ENCODE measurements at regions not wholly inside any gene's neighbourhood (a gene's known extent, or its start where the extent isn't known, plus 50 kb on each side); places are given as distances from the start of the nearest gene placed in this dataset.

DNA sequence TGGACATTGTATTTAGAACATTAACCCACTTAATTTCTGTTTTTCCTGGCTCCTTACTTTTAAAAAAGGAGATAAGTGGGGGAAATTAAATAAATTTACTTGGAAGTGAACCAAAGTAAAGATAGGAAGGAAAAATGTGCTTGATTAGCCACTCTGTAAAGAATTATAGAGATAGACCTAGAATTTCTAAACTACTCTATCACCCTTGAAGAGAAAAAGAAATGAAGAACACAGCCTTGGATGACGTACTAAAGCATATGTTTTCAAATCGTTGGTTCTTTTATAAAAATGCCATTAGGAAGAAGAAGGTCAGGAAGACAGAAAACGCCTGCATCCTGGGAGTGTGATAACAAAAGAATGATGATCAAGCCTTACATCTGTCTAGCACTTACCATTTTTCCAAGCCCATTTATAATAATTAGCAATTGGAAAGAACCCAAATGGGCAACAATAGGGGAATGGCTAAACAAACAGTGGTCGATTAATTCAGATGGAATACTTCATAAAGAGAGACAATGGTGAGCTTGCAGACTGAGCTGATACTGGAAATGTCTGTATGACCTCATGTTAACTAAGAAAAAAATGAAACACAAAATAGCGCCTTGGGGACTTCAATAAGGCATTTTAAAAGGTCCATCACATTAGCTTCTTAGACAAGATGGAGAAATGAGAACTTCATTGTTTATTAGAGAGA lies 81.0 kb upstream of the LRRC55 start:
- no peak for DNase-seq (ENCODE audit: low spot score)
- TF ChIP-seq, protein P1, sequence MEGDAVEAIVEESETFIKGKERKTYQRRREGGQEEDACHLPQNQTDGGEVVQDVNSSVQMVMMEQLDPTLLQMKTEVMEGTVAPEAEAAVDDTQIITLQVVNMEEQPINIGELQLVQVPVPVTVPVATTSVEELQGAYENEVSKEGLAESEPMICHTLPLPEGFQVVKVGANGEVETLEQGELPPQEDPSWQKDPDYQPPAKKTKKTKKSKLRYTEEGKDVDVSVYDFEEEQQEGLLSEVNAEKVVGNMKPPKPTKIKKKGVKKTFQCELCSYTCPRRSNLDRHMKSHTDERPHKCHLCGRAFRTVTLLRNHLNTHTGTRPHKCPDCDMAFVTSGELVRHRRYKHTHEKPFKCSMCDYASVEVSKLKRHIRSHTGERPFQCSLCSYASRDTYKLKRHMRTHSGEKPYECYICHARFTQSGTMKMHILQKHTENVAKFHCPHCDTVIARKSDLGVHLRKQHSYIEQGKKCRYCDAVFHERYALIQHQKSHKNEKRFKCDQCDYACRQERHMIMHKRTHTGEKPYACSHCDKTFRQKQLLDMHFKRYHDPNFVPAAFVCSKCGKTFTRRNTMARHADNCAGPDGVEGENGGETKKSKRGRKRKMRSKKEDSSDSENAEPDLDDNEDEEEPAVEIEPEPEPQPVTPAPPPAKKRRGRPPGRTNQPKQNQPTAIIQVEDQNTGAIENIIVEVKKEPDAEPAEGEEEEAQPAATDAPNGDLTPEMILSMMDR (IDR thresholded peaks at IDR 0.05; ENCODE audit: extremely low read depth, missing control alignments): no peak

DNA sequence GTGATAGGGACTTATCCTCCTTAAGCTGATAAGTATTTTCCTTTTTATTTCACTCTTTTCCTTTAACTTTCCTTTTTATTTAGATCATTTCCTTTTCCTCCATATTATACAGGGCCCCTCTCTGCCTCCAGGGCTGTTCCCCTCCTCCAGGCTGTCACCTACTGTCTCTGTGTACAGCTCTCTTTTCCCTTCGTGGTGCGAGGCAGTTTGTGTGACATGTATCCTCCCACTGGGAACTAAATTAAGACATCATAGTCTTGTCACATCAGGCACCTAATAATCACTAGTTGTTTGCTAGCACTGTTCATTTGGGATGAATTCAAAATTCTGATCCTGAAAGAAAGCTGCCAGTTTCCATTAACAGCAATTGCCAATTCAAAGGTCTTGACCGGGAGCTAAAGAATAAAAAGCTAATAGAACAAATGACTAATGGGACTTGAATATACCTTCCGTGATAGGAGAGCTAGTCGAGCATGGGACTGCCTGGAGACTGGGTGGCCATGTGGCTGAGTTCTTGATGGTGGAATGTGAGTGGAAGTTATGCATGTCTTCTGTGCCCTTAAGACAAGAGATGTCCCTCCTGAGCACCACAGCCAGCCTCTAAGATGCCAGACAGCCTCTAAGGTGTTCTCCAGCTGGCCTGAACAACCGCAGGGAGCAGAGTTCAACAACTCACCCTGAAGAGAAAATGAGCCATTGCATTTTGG lies 77.7 kb upstream of the LRRC55 start:
- TF ChIP-seq, protein P1 (IDR thresholded peaks at IDR 0.05; ENCODE audit: extremely low read depth, missing control alignments): no peak
- DNase-seq (ENCODE audit: low spot score): no peak

DNA sequence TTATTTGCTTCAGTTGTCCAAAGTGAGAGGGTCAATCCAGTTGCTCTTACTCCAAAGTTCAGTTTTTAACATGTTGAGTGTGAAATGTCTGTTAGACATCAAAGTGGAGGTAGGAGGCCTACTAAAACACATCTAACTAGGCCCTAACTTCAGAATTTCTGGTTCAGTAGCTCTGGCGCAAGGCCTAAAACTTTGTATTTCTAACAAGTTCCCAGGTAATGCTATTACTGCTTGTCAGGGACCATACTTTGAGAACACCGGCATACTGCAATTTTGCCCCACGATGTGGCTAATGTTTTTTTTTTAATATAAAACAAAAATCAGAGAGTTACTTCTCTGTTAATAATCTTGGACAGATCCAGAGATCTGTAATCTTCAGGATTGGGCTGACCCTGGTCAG lies 72.4 kb upstream of the LRRC55 start:
- TF ChIP-seq, protein P1 (IDR thresholded peaks at IDR 0.05; ENCODE audit: extremely low read depth, missing control alignments): no peak
- DNase-seq (ENCODE audit: low spot score): no peak

DNA sequence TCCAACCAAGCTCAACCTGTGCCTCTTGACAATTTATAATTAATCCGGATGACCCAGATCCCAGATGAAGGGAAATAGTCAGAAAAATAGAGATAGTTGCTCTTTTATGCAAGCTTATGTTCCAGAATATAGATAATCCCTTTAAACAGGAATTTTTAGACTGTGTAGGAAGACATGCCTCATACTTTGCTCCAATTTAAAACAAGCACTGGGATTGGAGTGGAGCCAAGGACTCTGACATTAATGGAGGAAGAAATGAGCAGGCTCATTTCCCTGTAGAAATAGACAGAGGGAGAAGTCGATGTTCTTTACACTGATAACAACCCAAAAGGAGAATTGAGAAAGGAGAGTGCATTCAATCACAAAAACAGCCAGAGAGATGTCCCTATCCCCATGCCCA lies 70.1 kb upstream of the LRRC55 start:
- TF ChIP-seq, protein P1 (IDR thresholded peaks at IDR 0.05; ENCODE audit: extremely low read depth, missing control alignments): no peak
- no peak for DNase-seq (ENCODE audit: low spot score)

DNA sequence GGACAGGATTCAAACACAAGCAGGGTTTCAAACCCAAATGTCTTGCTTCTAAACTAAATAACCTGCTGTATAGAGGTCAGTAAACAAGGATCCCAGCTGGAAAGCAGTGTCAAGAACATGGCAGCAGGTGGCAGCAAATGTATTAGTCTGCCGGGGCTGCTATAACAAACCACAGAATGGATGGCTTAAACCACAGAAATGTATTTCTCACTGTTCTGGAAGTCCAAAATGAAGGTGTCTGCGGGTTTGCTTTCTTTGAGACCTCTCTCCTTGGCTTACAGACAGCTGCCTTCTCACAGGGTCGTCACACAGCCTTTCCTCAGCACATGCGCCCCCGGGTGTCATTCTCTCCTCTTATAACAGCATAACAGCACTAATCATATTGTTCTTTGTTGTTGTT lies 65.1 kb upstream of the LRRC55 start:
- peak; percentile 12 for DNase-seq (ENCODE audit: low spot score)
- TF ChIP-seq, protein P1 (IDR thresholded peaks at IDR 0.05; ENCODE audit: extremely low read depth, missing control alignments): no peak

DNA sequence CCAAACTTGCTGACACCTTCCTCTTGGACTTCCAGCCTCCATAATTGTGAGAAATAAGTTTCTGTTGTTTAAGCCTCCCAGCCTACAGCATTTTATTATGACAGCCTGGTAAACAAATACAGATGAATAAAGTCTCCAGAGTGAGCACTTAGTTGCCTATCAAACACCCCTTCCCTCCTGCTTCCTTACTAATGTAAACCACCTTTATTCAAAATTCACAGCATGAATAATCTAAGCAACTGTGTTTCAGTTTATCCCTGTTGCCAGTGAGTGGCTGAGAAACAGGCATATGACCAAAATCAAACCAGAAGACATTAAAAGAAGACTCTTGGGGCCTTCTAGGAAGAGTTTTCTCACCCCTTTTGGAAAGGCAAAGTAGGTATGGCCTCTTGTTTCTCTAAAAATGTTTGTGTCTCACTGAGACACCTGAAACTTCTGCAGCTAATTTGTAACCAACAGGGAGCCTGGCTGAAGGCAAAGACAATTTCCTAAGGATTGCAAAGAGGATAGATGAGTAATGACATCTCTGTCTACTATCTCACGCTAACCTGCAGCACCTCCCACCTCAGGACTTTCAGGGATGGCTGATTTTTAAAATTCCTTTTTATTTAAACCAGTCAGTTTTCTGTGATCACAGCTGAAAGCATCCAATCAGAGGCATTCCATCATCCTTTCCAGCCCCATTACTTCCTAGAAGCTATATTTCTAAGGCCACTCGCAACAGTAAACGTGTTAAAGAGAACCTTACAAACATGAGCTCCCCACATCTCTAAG lies 61.4 kb upstream of the LRRC55 start:
- no peak for DNase-seq (ENCODE audit: low spot score)
- TF ChIP-seq, protein P1 (IDR thresholded peaks at IDR 0.05; ENCODE audit: extremely low read depth, missing control alignments): no peak

DNA sequence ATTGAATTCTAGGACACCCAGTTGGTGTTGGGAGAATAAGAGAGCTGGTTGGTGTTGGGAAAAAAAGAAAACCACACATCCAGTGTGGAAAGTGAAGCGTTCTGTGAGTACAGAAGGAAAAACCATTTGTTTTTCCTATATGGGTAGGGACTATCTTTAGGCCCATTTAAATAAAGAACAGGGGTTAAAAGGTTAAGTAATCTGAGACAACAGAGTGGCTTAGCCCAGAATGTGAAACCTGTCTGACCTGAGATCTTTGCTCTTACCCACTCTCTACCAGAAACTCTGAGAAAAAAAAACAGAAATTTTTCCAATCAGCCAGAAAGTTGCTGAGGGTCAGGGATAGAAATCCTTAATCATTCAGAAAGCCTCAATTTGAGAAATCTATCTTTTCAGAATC lies 59.8 kb upstream of the LRRC55 start:
- TF ChIP-seq, protein P1 (IDR thresholded peaks at IDR 0.05; ENCODE audit: extremely low read depth, missing control alignments): no peak
- DNase-seq (ENCODE audit: low spot score): no peak

All from GM20000 (cell line).